SK-N-SH treated with all-trans-retinoic acid at 6 μM for 48 hours (cell line): ENCODE measurements at regions not wholly inside any gene's neighbourhood (a gene's known extent, or its start where the extent isn't known, plus 50 kb on each side); places are given as distances from the start of the nearest gene placed in this dataset.

Experiments used
- ARNTL ChIP-seq: fragments of 450-650 bp; formaldehyde crosslinking; IDR thresholded peaks from 2 replicates; pipeline ENCODE4 v1.5.0; 2020; ENCODE audit warnings: low read depth, mild to moderate bottlenecking, moderate library complexity, borderline replicate concordance
- CREB5 ChIP-seq: fragments of 250-450 bp; sonication (Bioruptor Pico); IDR thresholded peaks from 2 replicates; pipeline ENCODE4 v1.5.1; 2020; ENCODE audit warnings: low read depth, mild to moderate bottlenecking, moderate library complexity
- CSRNP3 ChIP-seq: fragments of 250-450 bp; sonication (Bioruptor Pico); IDR thresholded peaks from 2 replicates; pipeline ENCODE4 v1.5.1; 2021; ENCODE audit warnings: mild to moderate bottlenecking, moderate library complexity
- ISL1 ChIP-seq: fragments of 250-450 bp; sonication (Bioruptor Pico); IDR thresholded peaks from 2 replicates; pipeline ENCODE4 v2.1.2; 2022; ENCODE audit warnings: mild to moderate bottlenecking, moderate library complexity
- PATZ1 ChIP-seq: fragments of 250-450 bp; sonication (Bioruptor Pico); IDR thresholded peaks from 2 replicates; pipeline ENCODE4 v1.8.0; 2020; ENCODE audit warnings: mild to moderate bottlenecking, moderate library complexity, borderline replicate concordance
- TOX ChIP-seq: fragments of 250-450 bp; sonication (Bioruptor Pico); IDR thresholded peaks from 2 replicates; pipeline ENCODE4 v1.8.0; 2021; ENCODE audit warnings: mild to moderate bottlenecking, moderate library complexity, borderline replicate concordance
- TSHZ2 ChIP-seq: fragments of 250-450 bp; sonication (Bioruptor Pico); IDR thresholded peaks from 2 replicates; pipeline ENCODE4 v1.5.0; 2020; ENCODE audit warnings: mild to moderate bottlenecking, moderate library complexity

- no peak for TF ChIP-seq TOX (CRISPR knock-in tag)
- no peak for TF ChIP-seq ISL1
- TF ChIP-seq PATZ1 (CRISPR knock-in tag) = no peak
- TF ChIP-seq ARNTL = no peak
- TF ChIP-seq CREB5 (CRISPR knock-in tag) = no peak
- no peak for TF ChIP-seq TSHZ2 (CRISPR knock-in tag)
- no peak for TF ChIP-seq CSRNP3 (CRISPR knock-in tag)
Measured at GRCh38 chr2:51899643-51900042, 867.7 kb upstream of the NRXN1 start.
